Keratinocyte (primary cell): ENCODE measurements at regions not wholly inside any gene's neighbourhood (a gene's known extent, or its start where the extent isn't known, plus 50 kb on each side); places are given as distances from the start of the nearest gene placed in this dataset.

Experiments used
- DNase-seq: peaks from one replicate; pipeline ENCODE4 v3.0.0-alpha.2; 2011; ENCODE audit warnings: low read depth, missing footprints, low spot score
- FAIRE-seq: peaks from 2 replicates; lab custom pipeline; 2011; peaks lifted over from hg19 to GRCh38; lab: Jason Lieb, UNC
- H2AFZ ChIP-seq: 2 replicates; pipeline ENCODE4 v1.6.0; 2012; ENCODE audit warnings: low read length, control low read depth, inconsistent platforms; ENCODE audit not compliant: control insufficient read depth
- H3K27ac ChIP-seq: 2 replicates; pipeline ENCODE4 v1.5.1; 2011; ENCODE audit warnings: low read length; ENCODE audit not compliant: control insufficient read depth, insufficient read depth
- H3K27me3 ChIP-seq: 3 replicates; pipeline ENCODE4 v1.6.0; 2011; ENCODE audit warnings: low read length; ENCODE audit not compliant: control insufficient read depth, insufficient read depth; ENCODE audit errors: extremely low read depth
- H3K36me3 ChIP-seq, 2 experiments: 2 replicates in 1 of 2; 3 replicates in 1 of 2; pipeline ENCODE4 v1.5.1; 2011; ENCODE audit warnings: low read length in 2 of 2, mild to moderate bottlenecking in 1 of 2; ENCODE audit not compliant: control insufficient read depth in 2 of 2, insufficient read depth in 2 of 2; ENCODE audit errors: extremely low read depth in 1 of 2
- H3K4me1 ChIP-seq: 3 replicates; pipeline ENCODE4 v1.5.1; 2011; ENCODE audit warnings: low read length; ENCODE audit not compliant: control insufficient read depth, insufficient read depth; ENCODE audit errors: extremely low read depth
- H3K4me2 ChIP-seq: 3 replicates; pipeline ENCODE4 v1.6.0; 2011; ENCODE audit warnings: low read depth, low read length; ENCODE audit not compliant: control insufficient read depth, insufficient read depth; ENCODE audit errors: extremely low read depth
- H3K4me3 ChIP-seq, 3 experiments: fragments of 200-600 bp in 1 of 3; sonication (generic) in 1 of 3; 2 replicates in 2 of 3; 3 replicates in 1 of 3; pipeline ENCODE4 v1.5.1; 2011 to 2016; ENCODE audit warnings: low read length in 3 of 3, mild to moderate bottlenecking in 3 of 3, control low read depth in 2 of 3, inconsistent platforms in 1 of 3, low read depth in 1 of 3, mixed read lengths in 1 of 3, mixed run types in 1 of 3, moderate library complexity in 1 of 3; ENCODE audit not compliant: control insufficient read depth in 2 of 3, insufficient read depth in 2 of 3; ENCODE audit errors: extremely low read depth in 1 of 3
- H3K79me2 ChIP-seq: 2 replicates; pipeline ENCODE4 v1.6.0; 2012; ENCODE audit warnings: low read length; ENCODE audit not compliant: control insufficient read depth, insufficient read depth
- H3K9ac ChIP-seq: 3 replicates; pipeline ENCODE4 v1.6.0; 2011; ENCODE audit warnings: low read length; ENCODE audit not compliant: control insufficient read depth, insufficient read depth; ENCODE audit errors: extremely low read depth
- H3K9me1 ChIP-seq: 3 replicates; pipeline ENCODE4 v1.6.0; 2011; ENCODE audit warnings: low read length; ENCODE audit not compliant: control insufficient read depth, insufficient read depth; ENCODE audit errors: extremely low read depth
- H3K9me3 ChIP-seq: 2 replicates; pipeline ENCODE4 v1.5.1; 2012; ENCODE audit warnings: low read depth, low read length; ENCODE audit not compliant: control insufficient read depth
- H4K20me1 ChIP-seq: 3 replicates; pipeline ENCODE4 v1.6.0; 2011; ENCODE audit warnings: low read length; ENCODE audit not compliant: control insufficient read depth, insufficient read depth; ENCODE audit errors: extremely low read depth
- EZH2 ChIP-seq: IDR thresholded peaks from one replicate; pipeline ENCODE4 v1.6.1; 2012; ENCODE audit warnings: inconsistent platforms, mild to moderate bottlenecking, low read length, moderate library complexity
- dilution Hi-C: fragments of 300-500 bp; cut with MboI; formaldehyde crosslinking; loops from one replicate; pipeline ENCODE4 v1.7.0; 2020; ENCODE audit warnings: low sequenced_read_pairs; ENCODE audit not compliant: extremely low pct_ligation_motif_present
- TF ChIP-seq, protein P1 (sequence below), 3 experiments: IDR thresholded peaks in 1 of 3; conservative IDR thresholded peaks in 1 of 3; optimal IDR thresholded peaks in 1 of 3; 2 replicates in 2 of 3; 3 replicates in 1 of 3; pipeline versions ENCODE3 to v1.5.1; 2011; ENCODE audit warnings: low read length in 3 of 3, mild to moderate bottlenecking in 3 of 3, moderate library complexity in 2 of 3, control low read depth in 1 of 3, inconsistent platforms in 1 of 3; ENCODE audit not compliant: insufficient read depth in 2 of 3; ENCODE audit errors: extremely low read depth in 1 of 3

DNA sequence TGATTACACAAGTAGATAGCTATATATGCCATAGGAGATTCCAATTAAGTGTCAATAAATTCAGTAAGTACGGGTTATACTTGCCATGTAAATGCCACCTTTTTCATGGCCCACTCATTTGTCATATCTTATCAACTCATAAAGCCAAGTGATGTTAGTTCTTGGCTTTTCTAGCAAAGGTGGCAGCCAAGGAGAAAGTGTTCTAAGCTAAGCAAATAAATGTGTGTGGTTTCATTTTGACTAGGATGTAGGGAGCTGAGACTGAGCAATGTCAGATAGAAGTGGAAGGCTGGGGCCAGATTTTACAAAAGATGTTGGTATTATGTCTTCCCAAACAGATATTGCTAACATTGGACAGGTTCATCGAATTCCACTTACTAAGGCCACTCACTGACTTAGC lies 952.0 kb downstream of the SLC4A3 start:
- Histone ChIP-seq H3K4me3 (no peak overlapping the region), H3K27me3 (no peaks in the 10 kb centered on the region), H3K9ac (no peak overlapping the region), H2AFZ (no peak overlapping the region), H3K27ac (no peak overlapping the region), H4K20me1 (no peaks in the 10 kb centered on the region), H3K4me2 (no peak overlapping the region), H3K9me3 (no peaks in the 10 kb centered on the region), H3K79me2 (no peaks in the 10 kb centered on the region), H3K4me1 (no peaks in the 10 kb centered on the region), H3K36me3 (no peaks in the 10 kb centered on the region), H3K9me1 (no peaks in the 10 kb centered on the region)
- dilution Hi-C loops: no loop called here
- FAIRE-seq (no peak), DNase-seq (no peak)
- no peak for TF ChIP-seq EZH2
- TF ChIP-seq, protein P1, sequence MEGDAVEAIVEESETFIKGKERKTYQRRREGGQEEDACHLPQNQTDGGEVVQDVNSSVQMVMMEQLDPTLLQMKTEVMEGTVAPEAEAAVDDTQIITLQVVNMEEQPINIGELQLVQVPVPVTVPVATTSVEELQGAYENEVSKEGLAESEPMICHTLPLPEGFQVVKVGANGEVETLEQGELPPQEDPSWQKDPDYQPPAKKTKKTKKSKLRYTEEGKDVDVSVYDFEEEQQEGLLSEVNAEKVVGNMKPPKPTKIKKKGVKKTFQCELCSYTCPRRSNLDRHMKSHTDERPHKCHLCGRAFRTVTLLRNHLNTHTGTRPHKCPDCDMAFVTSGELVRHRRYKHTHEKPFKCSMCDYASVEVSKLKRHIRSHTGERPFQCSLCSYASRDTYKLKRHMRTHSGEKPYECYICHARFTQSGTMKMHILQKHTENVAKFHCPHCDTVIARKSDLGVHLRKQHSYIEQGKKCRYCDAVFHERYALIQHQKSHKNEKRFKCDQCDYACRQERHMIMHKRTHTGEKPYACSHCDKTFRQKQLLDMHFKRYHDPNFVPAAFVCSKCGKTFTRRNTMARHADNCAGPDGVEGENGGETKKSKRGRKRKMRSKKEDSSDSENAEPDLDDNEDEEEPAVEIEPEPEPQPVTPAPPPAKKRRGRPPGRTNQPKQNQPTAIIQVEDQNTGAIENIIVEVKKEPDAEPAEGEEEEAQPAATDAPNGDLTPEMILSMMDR (optimal IDR thresholded peaks at IDR 0.05 in 1 of 3, IDR thresholded peaks at IDR 0.05 in 1 of 3, conservative IDR thresholded peaks at IDR 0.05 in 1 of 3; ENCODE audit: extremely low read depth in 1 of 3, insufficient read depth in 2 of 3, low read length in 3 of 3): no peak

DNA sequence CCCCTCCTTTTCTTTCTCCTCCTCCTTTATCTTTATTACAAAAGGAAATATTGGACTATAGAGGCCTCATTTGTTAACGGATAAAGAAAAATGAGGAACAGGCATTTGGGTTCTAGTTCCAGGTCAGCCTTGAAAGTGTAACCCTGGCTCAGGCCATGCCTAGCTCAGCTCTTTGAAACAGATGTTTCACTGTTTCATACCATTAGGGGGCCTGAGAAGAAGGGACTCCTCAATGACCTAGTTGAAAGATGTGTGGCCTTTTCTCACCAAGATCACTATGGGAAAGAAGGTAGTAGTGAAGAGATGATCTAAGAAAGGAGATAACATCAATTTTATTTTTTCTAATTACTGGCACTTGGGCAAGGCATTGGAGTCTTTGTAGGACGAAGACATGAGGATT lies 952.7 kb downstream of the SLC4A3 start:
- FAIRE-seq (no peak), DNase-seq (no peak)
- H3K27me3 ChIP-seq: no peaks in the 10 kb centered on the region

More for the DNA sequence above, 952.7 kb downstream of the SLC4A3 start:
- Histone ChIP-seq H3K9me3 (no peaks in the 10 kb centered on the region), H3K4me3 (no peak overlapping the region), H3K4me2 (no peak overlapping the region), H2AFZ (no peak overlapping the region), H4K20me1 (no peaks in the 10 kb centered on the region), H3K4me1 (no peaks in the 10 kb centered on the region), H3K79me2 (no peaks in the 10 kb centered on the region), H3K27ac (no peak overlapping the region), H3K9ac (no peak overlapping the region), H3K36me3 (no peaks in the 10 kb centered on the region), H3K9me1 (no peaks in the 10 kb centered on the region)
- dilution Hi-C loops: no loop called here
- TF ChIP-seq EZH2: no peak
- TF ChIP-seq, protein P1 (optimal IDR thresholded peaks at IDR 0.05 in 1 of 3, IDR thresholded peaks at IDR 0.05 in 1 of 3, conservative IDR thresholded peaks at IDR 0.05 in 1 of 3; ENCODE audit: extremely low read depth in 1 of 3, insufficient read depth in 2 of 3, low read length in 3 of 3): no peak
